A549 (cell line): ENCODE measurements at regions not wholly inside any gene's neighbourhood (a gene's known extent, or its start where the extent isn't known, plus 50 kb on each side); places are given as distances from the start of the nearest gene placed in this dataset.

ENCODE experiments used
- ATAC-seq, 2 experiments: fragments of 200-7000 bp in 1 of 2; fragments of >200 bp in 1 of 2; cut with Nextera tagmentation in 1 of 2; cut with Tn5 transposase in 1 of 2; 3 replicates each; pipeline versions ENCODE4 v1.8.0 to v1.9.1; 2018 to 2020; ENCODE audit warnings: mild to moderate bottlenecking in 1 of 2, moderate library complexity in 1 of 2
- CTCF ChIA-PET: fragments of 300-600 bp; sonication (Branson Sonifier 250); formaldehyde crosslinking; extraction: SDS; loops from one replicate; lab custom pipeline; 2021; ENCODE audit warnings: antibody characterized with exemption, inconsistent platforms; lab: Yijun Ruan, JAX
- POLR2A ChIA-PET: fragments of 350-600 bp; formaldehyde crosslinking; extraction: SDS; loops from one replicate; lab custom pipeline; 2021; ENCODE audit warnings: antibody characterized with exemption, inconsistent platforms; lab: Yijun Ruan, JAX
- DNase-seq, 2 experiments: peaks; one replicate each; pipeline versions ENCODE4 v3.0.0 to v3.0.0-alpha.2; 2011 to 2016; ENCODE audit warnings: low read depth in 1 of 2, low spot score in 1 of 2
- FAIRE-seq: peaks from 2 replicates; lab custom pipeline; 2011; peaks lifted over from hg19 to GRCh38; lab: Jason Lieb, UNC
- H3K27ac ChIP-seq, 2 experiments: fragments of >200 bp; sonication (Bioruptor Twin); formaldehyde crosslinking; 3 replicates each; pipeline ENCODE4 v1.5.1; 2016 to 2017
- H3K4me1 ChIP-seq: fragments of >200 bp; sonication (Bioruptor Twin); formaldehyde crosslinking; 3 replicates; pipeline ENCODE4 v1.6.1; 2016
- H3K4me2 ChIP-seq: fragments of >200 bp; sonication (Bioruptor Twin); formaldehyde crosslinking; 3 replicates; pipeline ENCODE4 v1.6.1; 2016
- H3K4me3 ChIP-seq: fragments of >200 bp; sonication (Bioruptor Twin); formaldehyde crosslinking; 3 replicates; pipeline ENCODE4 v1.5.1; 2016
- H3K9me3 ChIP-seq: fragments of >200 bp; sonication (Bioruptor Twin); formaldehyde crosslinking; 3 replicates; pipeline ENCODE4 v1.6.1; 2016
- ATOH8 ChIP-seq: fragments of 250-450 bp; sonication (Bioruptor Pico); IDR thresholded peaks from 2 replicates; pipeline ENCODE4 v1.5.0; 2020; ENCODE audit warnings: low read depth, mild to moderate bottlenecking, moderate library complexity
- BHLHE40 ChIP-seq: IDR thresholded peaks from 2 replicates; pipeline ENCODE4 v1.6.1; 2012; ENCODE audit warnings: low read depth, low read length, inconsistent platforms
- E2F6 ChIP-seq: IDR thresholded peaks from 2 replicates; pipeline ENCODE4 v1.6.1; 2012; ENCODE audit warnings: low read depth, borderline replicate concordance
- EHF ChIP-seq: fragments of 250-450 bp; sonication (Bioruptor Pico); IDR thresholded peaks from 2 replicates; pipeline ENCODE4 v1.5.0; 2020; ENCODE audit warnings: mild to moderate bottlenecking
- ELK1 ChIP-seq: fragments of 150-350 bp; IDR thresholded peaks from 2 replicates; pipeline ENCODE4 v1.6.1; 2014; ENCODE audit warnings: low read depth, mild to moderate bottlenecking, low read length
- FOSB ChIP-seq: fragments of 250-450 bp; sonication (Bioruptor Pico); IDR thresholded peaks from 2 replicates; pipeline ENCODE4 v1.5.0; 2020; ENCODE audit warnings: mild to moderate bottlenecking, moderate library complexity
- FOSL2 ChIP-seq, 2 experiments: fragments of 450-650 bp in 1 of 2; fragments of >200 bp in 1 of 2; sonication (Bioruptor Twin) in 1 of 2; formaldehyde crosslinking; IDR thresholded peaks; 2 replicates each; pipeline versions ENCODE4 v1.5.0 to v1.6.1; 2016 to 2020; ENCODE audit warnings: mild to moderate bottlenecking in 1 of 2, moderate library complexity in 1 of 2
- GATA3 ChIP-seq: IDR thresholded peaks from 2 replicates; pipeline ENCODE4 v1.6.1; 2012; ENCODE audit warnings: borderline replicate concordance
- HEYL ChIP-seq: fragments of 250-450 bp; sonication (Bioruptor Pico); IDR thresholded peaks from 2 replicates; pipeline ENCODE4 v1.8.0; 2021; ENCODE audit warnings: mild to moderate bottlenecking, moderate library complexity
- HOXA7 ChIP-seq: fragments of 250-450 bp; sonication (Bioruptor Pico); IDR thresholded peaks from 2 replicates; pipeline ENCODE4 v1.5.0; 2020; ENCODE audit warnings: mild to moderate bottlenecking, moderate library complexity
- HOXB5 ChIP-seq: fragments of 250-450 bp; sonication (Bioruptor Pico); IDR thresholded peaks from 2 replicates; pipeline ENCODE4 v1.5.0; 2020; ENCODE audit warnings: mild to moderate bottlenecking, moderate library complexity
- JUN ChIP-seq, 2 experiments: fragments of >200 bp; sonication (Bioruptor Twin); formaldehyde crosslinking; IDR thresholded peaks; 2 replicates in 1 of 2; 3 replicates in 1 of 2; pipeline ENCODE4 v1.6.1; 2016 to 2017
- MAFK ChIP-seq: fragments of 450-650 bp; IDR thresholded peaks from 2 replicates; pipeline ENCODE4 v1.6.1; 2014; ENCODE audit not compliant: partially characterized antibody
- MAZ ChIP-seq: fragments of 150-350 bp; IDR thresholded peaks from 2 replicates; pipeline ENCODE4 v1.6.1; 2014; ENCODE audit warnings: antibody characterized with exemption, low read depth, low read length, borderline replicate concordance
- MYC ChIP-seq: IDR thresholded peaks from 2 replicates; pipeline ENCODE4 v1.6.1; 2012; ENCODE audit warnings: mild to moderate bottlenecking, inconsistent platforms, low read length, improper control_type of control experiment, borderline replicate concordance
- NFE2L2 ChIP-seq: fragments of 150-350 bp; conservative IDR thresholded peaks from 2 replicates; pipeline ENCODE4 v1.6.1; 2014; ENCODE audit warnings: low read length
- NPAS2 ChIP-seq: fragments of 250-450 bp; sonication (Bioruptor Pico); IDR thresholded peaks from 2 replicates; pipeline ENCODE4 v1.8.0; 2022; ENCODE audit warnings: mild to moderate bottlenecking, moderate library complexity, borderline replicate concordance
- POLR2A ChIP-seq: IDR thresholded peaks from 2 replicates; pipeline ENCODE4 v1.6.1; 2012; ENCODE audit warnings: mild to moderate bottlenecking, low read length
- POLR2AphosphoS2 ChIP-seq: conservative IDR thresholded peaks from 2 replicates; pipeline ENCODE4 v1.6.1; 2012; ENCODE audit warnings: low read length, improper control_type of control experiment, inconsistent platforms
- RNF2 ChIP-seq: fragments of 200-600 bp; sonication (generic); IDR thresholded peaks from 2 replicates; pipeline ENCODE4 v1.6.1; 2016; ENCODE audit warnings: low read depth, mild to moderate bottlenecking, antibody characterized with exemption, moderate library complexity, borderline replicate concordance
- SREBF2 ChIP-seq: fragments of 450-650 bp; IDR thresholded peaks from 2 replicates; pipeline ENCODE4 v1.6.1; 2014; ENCODE audit warnings: mild to moderate bottlenecking, moderate library complexity
- TP53 ChIP-seq: fragments of 250-450 bp; sonication (Bioruptor Pico); IDR thresholded peaks from 2 replicates; pipeline ENCODE4 v1.5.0; 2021; ENCODE audit warnings: mild to moderate bottlenecking, moderate library complexity
- ZNF302 ChIP-seq: fragments of 250-450 bp; sonication (Bioruptor Pico); IDR thresholded peaks from 2 replicates; pipeline ENCODE4 v1.9.0; 2021; ENCODE audit warnings: inconsistent platforms, mild to moderate bottlenecking, moderate library complexity
- ZSCAN20 ChIP-seq: fragments of 250-450 bp; sonication (Bioruptor Pico); IDR thresholded peaks from 2 replicates; pipeline ENCODE4 v1.8.0; 2022; ENCODE audit warnings: mild to moderate bottlenecking, moderate library complexity
- WGBS: methylation state at CpG from one replicate; pipeline ENCODE4 v1.1.6; 2017; ENCODE audit errors: missing lambda C conversion rate; 5-methylcytosine and 5-hydroxymethylcytosine counted together

- no peak overlapping the region for H3K4me3 ChIP-seq
- H3K27ac ChIP-seq, result no peak overlapping the region
- DNase-seq (no peak), ATAC-seq (no peak), FAIRE-seq (no peak)
- no peaks in the 10 kb centered on the region for H3K4me1 ChIP-seq
- no peak overlapping the region for H3K4me2 ChIP-seq
- ChIA-PET CTCF (no interaction called here), POLR2A (no interaction called here)
- TF ChIP-seq ZSCAN20 (CRISPR knock-in tag) (no peak), POLR2AphosphoS2 (no peak), JUN (IDR thresholded peaks at IDR 0.05) (no peak), HOXB5 (CRISPR knock-in tag) (no peak), NPAS2 (CRISPR knock-in tag) (no peak), SREBF2 (no peak), TP53 (CRISPR knock-in tag) (no peak), MAFK (no peak), HEYL (CRISPR knock-in tag) (no peak), BHLHE40 (no peak)
- no peaks in the 10 kb centered on the region for H3K9me3 ChIP-seq
Observed at GRCh38 chr13:75072368-75072767, 409.6 kb downstream of the TBC1D4 start.

- no peak for ATAC-seq
- POLR2A ChIA-PET, result no interaction called here
Observed at GRCh38 chr13:75071796-75072195, 410.2 kb downstream of the TBC1D4 start.

GRCh38 chr13:75071395-75071794 is 410.6 kb downstream of the TBC1D4 start:
- ChIA-PET POLR2A (no interaction called here), CTCF (no interaction called here)
- FAIRE-seq (no peak), DNase-seq (no peak), ATAC-seq (no peak)
- Histone ChIP-seq H3K4me3 (no peak overlapping the region), H3K4me1 (no peaks in the 10 kb centered on the region), H3K27ac (no peak overlapping the region), H3K4me2 (no peak overlapping the region), H3K9me3 (no peaks in the 10 kb centered on the region)
- TF ChIP-seq POLR2A (no peak), NFE2L2 (no peak), FOSB (CRISPR knock-in tag) (no peak), MAZ (no peak), HOXA7 (CRISPR knock-in tag) (no peak), ZNF302 (CRISPR knock-in tag) (no peak), E2F6 (no peak), ATOH8 (CRISPR knock-in tag) (no peak), FOSL2 (IDR thresholded peaks at IDR 0.05) (no peak), FOSL2 (CRISPR knock-in tag; IDR thresholded peaks at IDR 0.05) (no peak)
- 48% methylated on average over 2 of the region's 2 CpGs for WGBS

More at GRCh38 chr13:75071796-75072195, 410.2 kb downstream of the TBC1D4 start:
- no peak overlapping the region for H3K27ac ChIP-seq
- H3K9me3 ChIP-seq, result no peaks in the 10 kb centered on the region
- no peak for FAIRE-seq
- no peak for TF ChIP-seq GATA3
- no peak overlapping the region for H3K4me2 ChIP-seq
- CTCF ChIA-PET, result no interaction called here
- no peak overlapping the region for H3K4me3 ChIP-seq
- no peaks in the 10 kb centered on the region for H3K4me1 ChIP-seq
- no peak for DNase-seq
- 81% methylated on average over 6 of the region's 6 CpGs for WGBS

GRCh38 chr13:75061909-75062308 is 420.1 kb downstream of the TBC1D4 start:
- H3K4me1 ChIP-seq, result no peaks in the 10 kb centered on the region
- H3K4me2 ChIP-seq, result no peak overlapping the region
- H3K27ac ChIP-seq, result no peak overlapping the region
- ATAC-seq, result no peak
- TF ChIP-seq EHF (CRISPR knock-in tag) (no peak), NPAS2 (CRISPR knock-in tag) (no peak), FOSB (CRISPR knock-in tag) (no peak), POLR2A (no peak), E2F6 (no peak), ELK1 (no peak), RNF2 (no peak), MYC (no peak)
- ChIA-PET POLR2A (no interaction called here), CTCF (no interaction called here)
- no peak for DNase-seq
- FAIRE-seq, result no peak
- H3K4me3 ChIP-seq, result no peak overlapping the region
- no peaks in the 10 kb centered on the region for H3K9me3 ChIP-seq
